K562 (cell line): ENCODE measurements at regions not wholly inside any gene's neighbourhood (a gene's known extent, or its start where the extent isn't known, plus 50 kb on each side); places are given as distances from the start of the nearest gene placed in this dataset.

ENCODE experiments used
- ATAC-seq: fragments of 200-7000 bp; cut with Tn5 transposase; 3 replicates; pipeline ENCODE4 v1.9.1; 2020; ENCODE audit warnings: moderate library complexity
- BruUV-seq: library from RNA; stranded (reverse); fragments of 400-500 nt; replicated peaks from 2 replicates; lab custom pipeline; 2021; lab: Mats Ljungman, UMichigan
- CTCF ChIA-PET: fragments of 300-600 bp; formaldehyde crosslinking; extraction: SDS; loops from one replicate; lab custom pipeline; 2021; ENCODE audit warnings: low intra/inter-chr PET ratio; lab: Yijun Ruan, JAX
- POLR2A ChIA-PET: fragments of 300-600, 350-650 bp; sonication (Branson Sonifier 250); formaldehyde crosslinking; extraction: SDS; loops from one replicate; lab custom pipeline; 2021; ENCODE audit warnings: antibody characterized with exemption, inconsistent platforms; lab: Yijun Ruan, JAX
- DNase-seq, 4 experiments: peaks; one replicate each; pipeline versions ENCODE4 v3.0.0 to v3.0.0-alpha.2; 2011 to 2018; ENCODE audit warnings: low spot score in 3 of 4, mixed read lengths in 3 of 4; ENCODE audit errors: extremely low read depth in 1 of 4
- FAIRE-seq: peaks from 2 replicates; lab custom pipeline; 2011; peaks lifted over from hg19 to GRCh38; lab: Jason Lieb, UNC
- H2AFZ ChIP-seq: 2 replicates; pipeline ENCODE4 v1.6.0; 2011; ENCODE audit warnings: low read depth, low read length, control low read depth, inconsistent platforms
- H3K27ac ChIP-seq: fragments of 200-600 bp; 3 replicates; pipeline ENCODE4 v1.8.0; 2011; ENCODE audit warnings: low read depth, mild to moderate bottlenecking, control low read depth, inconsistent platforms, low read length, moderate library complexity, mixed read lengths; ENCODE audit errors: extremely low read depth
- H3K27me3 ChIP-seq, 2 experiments: fragments of 300-600 bp in 1 of 2; 2 replicates in 1 of 2; 3 replicates in 1 of 2; pipeline versions ENCODE4 v1.6.0 to v1.8.0; 2011; ENCODE audit warnings: inconsistent platforms in 2 of 2, low read length in 2 of 2, mild to moderate bottlenecking in 1 of 2, mixed read lengths in 1 of 2, moderate library complexity in 1 of 2; ENCODE audit not compliant: control insufficient read depth in 2 of 2, insufficient read depth in 2 of 2
- H3K36me3 ChIP-seq: fragments of 300-600 bp; 3 replicates; pipeline ENCODE4 v1.8.0; 2011; ENCODE audit warnings: mild to moderate bottlenecking, low read length, inconsistent platforms; ENCODE audit not compliant: control insufficient read depth, insufficient read depth
- H3K4me1 ChIP-seq, 2 experiments: fragments of 200-600 bp in 1 of 2; replicated peaks in 1 of 2; 2 replicates in 1 of 2; 3 replicates in 1 of 2; pipeline versions ENCODE4 v1.5.1 to v1.8.0; 2011; ENCODE audit warnings: inconsistent platforms in 2 of 2, low read length in 2 of 2, mild to moderate bottlenecking in 1 of 2, mixed read lengths in 1 of 2, moderate library complexity in 1 of 2; ENCODE audit not compliant: control insufficient read depth in 2 of 2, insufficient read depth in 2 of 2
- H3K4me2 ChIP-seq: 2 replicates; pipeline ENCODE4 v1.6.1; 2011; ENCODE audit warnings: low read length, control low read depth, inconsistent platforms, mixed read lengths; ENCODE audit not compliant: insufficient read depth
- H3K4me3 ChIP-seq: fragments of 200-600 bp; sonication (generic), shearing (Covaris generic); 2 replicates; pipeline ENCODE4 v1.5.1; 2016; ENCODE audit warnings: control low read depth, inconsistent platforms
- H3K79me2 ChIP-seq: fragments of 200-600 bp; 3 replicates; pipeline ENCODE4 v1.8.0; 2011; ENCODE audit warnings: low read length, inconsistent platforms; ENCODE audit not compliant: control insufficient read depth, insufficient read depth
- H3K9ac ChIP-seq, 2 experiments: 2 replicates each; pipeline versions ENCODE4 v1.6.0 to v1.6.1; 2011; ENCODE audit warnings: low read depth in 2 of 2, low read length in 2 of 2, control low read depth in 1 of 2, inconsistent platforms in 1 of 2, mild to moderate bottlenecking in 1 of 2, mixed read lengths in 1 of 2; ENCODE audit not compliant: insufficient read depth in 1 of 2
- H3K9me1 ChIP-seq: one replicate; pipeline ENCODE4 v1.6.0; 2011; ENCODE audit warnings: inconsistent platforms, mild to moderate bottlenecking, low read length, moderate library complexity; ENCODE audit not compliant: control insufficient read depth, insufficient read depth
- H3K9me3 ChIP-seq: replicated peaks from 2 replicates; pipeline ENCODE4 v1.5.1; 2011; ENCODE audit warnings: low read depth, low read length, inconsistent platforms; ENCODE audit not compliant: control insufficient read depth, insufficient read depth
- H4K20me1 ChIP-seq: replicated peaks from 2 replicates; pipeline ENCODE4 v1.6.1; 2011; ENCODE audit warnings: low read length, inconsistent platforms, mixed read lengths; ENCODE audit not compliant: control insufficient read depth, insufficient read depth
- GABPA ChIP-seq: fragments of 200-800 bp; sonication (Bioruptor generic); conservative IDR thresholded peaks from 2 replicates; pipeline ENCODE4 v1.6.1; 2016; ENCODE audit warnings: low read depth, missing genetic modification characterization, missing compliant biosample characterization
- NCOA2 ChIP-seq, 2 experiments: fragments of 450-650 bp; IDR thresholded peaks; 2 replicates each; pipeline ENCODE4 v1.6.1; 2018; ENCODE audit warnings: mild to moderate bottlenecking in 2 of 2, moderate library complexity in 1 of 2; ENCODE audit not compliant: partially characterized antibody in 2 of 2
- NCOA6 ChIP-seq: fragments of 450-650 bp; IDR thresholded peaks from 2 replicates; pipeline ENCODE4 v1.6.1; 2017; ENCODE audit warnings: mild to moderate bottlenecking
- NFIC ChIP-seq: fragments of 450-650 bp; IDR thresholded peaks from 2 replicates; pipeline ENCODE4 v1.6.1; 2017; ENCODE audit warnings: mild to moderate bottlenecking, inconsistent platforms
- NRF1 ChIP-seq, 2 experiments: fragments of 450-650 bp; IDR thresholded peaks in 1 of 2; conservative IDR thresholded peaks in 1 of 2; 2 replicates each; pipeline ENCODE4 v1.6.1; 2014; ENCODE audit warnings: mild to moderate bottlenecking in 2 of 2
- SNRNP70 ChIP-seq: fragments of 200-400 bp; formaldehyde crosslinking; optimal IDR thresholded peaks from 2 replicates; pipeline ENCODE3; 2017; ENCODE audit warnings: low read depth, low read length
- SRSF3 ChIP-seq: fragments of 200-400 bp; formaldehyde crosslinking; IDR thresholded peaks from 2 replicates; pipeline ENCODE4 v1.6.1; 2016; ENCODE audit warnings: mild to moderate bottlenecking, low read length, moderate library complexity; ENCODE audit not compliant: insufficient read depth
- THRAP3 ChIP-seq: fragments of 450-650 bp; IDR thresholded peaks from 2 replicates; pipeline ENCODE4 v1.6.1; 2016; ENCODE audit warnings: mild to moderate bottlenecking, inconsistent platforms, borderline replicate concordance
- ZNF75A ChIP-seq: fragments of 450-650 bp; formaldehyde crosslinking; IDR thresholded peaks from 2 replicates; pipeline ENCODE4 v1.4.0; 2020; ENCODE audit warnings: mild to moderate bottlenecking
- WGBS: fragments of 100-300 bp; shearing (Covaris generic); methylation state at CpG from one replicate; pipeline ENCODE4 v1.1.6; 2016; ENCODE audit warnings: low coverage, mixed read lengths; ENCODE audit not compliant: insufficient coverage; ENCODE audit errors: missing lambda C conversion rate; 5-methylcytosine and 5-hydroxymethylcytosine counted together
- in situ Hi-C: fragments of 300-500 bp; cut with MboI; formaldehyde crosslinking; loops from 4 replicates; pipeline ENCODE4 v1.15.0; 2018; ENCODE audit warnings: inconsistent platforms, mixed read lengths
- intact Hi-C: fragments of 100-400 bp; cut with micrococcal nuclease; formaldehyde crosslinking; loops from 2 replicates; pipeline ENCODE4 v1.14.2; 2022
- TF ChIP-seq, protein P1 (sequence below): fragments of 450-650 bp; IDR thresholded peaks from 2 replicates; pipeline ENCODE4 v1.6.1; 2016; ENCODE audit warnings: borderline replicate concordance

DNA sequence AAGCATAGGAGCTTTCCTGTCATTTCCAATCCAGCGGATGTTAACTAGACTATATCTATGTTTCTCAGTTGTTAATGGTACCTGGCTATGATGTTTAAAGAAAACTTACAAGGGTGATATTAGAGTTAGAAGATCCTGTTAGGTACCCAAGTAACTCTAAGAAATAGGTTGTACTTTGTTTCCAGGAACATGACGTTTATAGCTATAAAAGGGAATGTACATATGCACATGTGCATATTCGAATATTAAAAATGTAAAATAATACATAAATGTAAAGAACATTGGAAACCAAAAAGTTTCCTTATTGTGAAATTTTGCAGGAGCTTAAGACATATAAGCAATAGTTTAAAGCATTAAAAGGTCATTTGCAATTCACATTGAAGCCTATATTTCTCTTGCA lies 247.7 kb upstream of the EDIL3 start:
- Histone ChIP-seq H3K4me1 (no peaks in the 10 kb centered on the region), H3K79me2 (no peaks in the 10 kb centered on the region), H4K20me1 (no peaks in the 10 kb centered on the region), H2AFZ (no peak overlapping the region), H3K4me3 (no peak overlapping the region), H3K27ac (no peak overlapping the region), H3K4me2 (no peak overlapping the region), H3K9ac (no peak overlapping the region), H3K9me1 (no peaks in the 10 kb centered on the region), H3K27me3 (no peaks in the 10 kb centered on the region), H3K9me3 (0 out of 2 replicates have a peak, but pooled peaks cover 1% of the 10 kb centered on the region), H3K36me3 (no peaks in the 10 kb centered on the region)
- no peak for FAIRE-seq
- in situ Hi-C loops, result no loop called here
- DNase-seq, result no peak
- ChIA-PET POLR2A (no interaction called here), CTCF (no interaction called here)
- intact Hi-C loops, result no loop called here
- 0% methylated on average over 3 of the region's 3 CpGs for WGBS
- no peak for ATAC-seq
- TF ChIP-seq THRAP3 (no peak), SRSF3 (no peak), ZNF75A (no peak), SNRNP70 (no peak), NCOA2 (IDR thresholded peaks at IDR 0.05; ENCODE audit: partially characterized antibody in 2 of 2) (no peak), NRF1 (conservative IDR thresholded peaks at IDR 0.05 in 1 of 2, IDR thresholded peaks at IDR 0.05 in 1 of 2) (no peak), NCOA6 (no peak), GABPA (tag) (no peak), NFIC (no peak)
- TF ChIP-seq, protein P1, sequence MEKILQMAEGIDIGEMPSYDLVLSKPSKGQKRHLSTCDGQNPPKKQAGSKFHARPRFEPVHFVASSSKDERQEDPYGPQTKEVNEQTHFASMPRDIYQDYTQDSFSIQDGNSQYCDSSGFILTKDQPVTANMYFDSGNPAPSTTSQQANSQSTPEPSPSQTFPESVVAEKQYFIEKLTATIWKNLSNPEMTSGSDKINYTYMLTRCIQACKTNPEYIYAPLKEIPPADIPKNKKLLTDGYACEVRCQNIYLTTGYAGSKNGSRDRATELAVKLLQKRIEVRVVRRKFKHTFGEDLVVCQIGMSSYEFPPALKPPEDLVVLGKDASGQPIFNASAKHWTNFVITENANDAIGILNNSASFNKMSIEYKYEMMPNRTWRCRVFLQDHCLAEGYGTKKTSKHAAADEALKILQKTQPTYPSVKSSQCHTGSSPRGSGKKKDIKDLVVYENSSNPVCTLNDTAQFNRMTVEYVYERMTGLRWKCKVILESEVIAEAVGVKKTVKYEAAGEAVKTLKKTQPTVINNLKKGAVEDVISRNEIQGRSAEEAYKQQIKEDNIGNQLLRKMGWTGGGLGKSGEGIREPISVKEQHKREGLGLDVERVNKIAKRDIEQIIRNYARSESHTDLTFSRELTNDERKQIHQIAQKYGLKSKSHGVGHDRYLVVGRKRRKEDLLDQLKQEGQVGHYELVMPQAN, result no peak
- BruUV-seq, result no TSS peak
